ENCODE measurements at regions not wholly inside any gene's neighbourhood (a gene's known extent, or its start where the extent isn't known, plus 50 kb on each side); places are given as distances from the start of the nearest gene placed in this dataset.

- ChIA-PET POLR2A (no interaction called here), CTCF (no interaction called here)
- Histone ChIP-seq H3K4me3 (ENCODE audit: low read depth, low read length) (no peak overlapping the region), H3K27me3 (replicated peaks; ENCODE audit: control insufficient read depth, insufficient read depth, low read length) (no peaks in the 10 kb centered on the region), H3K36me3 (ENCODE audit: control insufficient read depth, insufficient read depth, low read length) (no peaks in the 10 kb centered on the region), H3K9me3 (no peaks in the 10 kb centered on the region), H3K4me1 (no peaks in the 10 kb centered on the region)
- TF ChIP-seq CTCF (IDR thresholded peaks at IDR 0.05; ENCODE audit: insufficient read depth in 1 of 2, low read depth in 1 of 2, low read length in 1 of 2, severe bottlenecking in 1 of 2, unreplicated experiment in 1 of 2) = no peak
- intact Hi-C loops (cut with micrococcal nuclease; ENCODE audit: unreplicated experiment) = no loop called here
- H3K4me1 Mint-ChIP-seq (ENCODE audit: low read depth, unreplicated experiment) = no peaks in the 10 kb centered on the region
- no peaks in the 10 kb centered on the region for H3K9me3 Mint-ChIP-seq (ENCODE audit: unreplicated experiment)
- no peaks in the 10 kb centered on the region for H3K36me3 Mint-ChIP-seq (ENCODE audit: insufficient read depth, unreplicated experiment)
- no TSS peak for BruUV-seq (replicated peaks)
- H3K27me3 Mint-ChIP-seq (ENCODE audit: insufficient read depth, unreplicated experiment) = no peaks in the 10 kb centered on the region
- no peak overlapping the region for H3K27ac Mint-ChIP-seq (ENCODE audit: unreplicated experiment)
- H3K4me3 Mint-ChIP-seq (ENCODE audit: unreplicated experiment) = no peak overlapping the region
- no peak for DNase-seq
Observed at GRCh38 chr4:33029976-33030375, 2309.8 kb downstream of the PCDH7 start.

- no peak overlapping the region for H3K27ac Mint-ChIP-seq (ENCODE audit: unreplicated experiment)
- Histone ChIP-seq H3K9me3 (no peaks in the 10 kb centered on the region), H3K4me3 (ENCODE audit: low read depth, low read length) (no peak overlapping the region), H3K36me3 (ENCODE audit: control insufficient read depth, insufficient read depth, low read length) (no peaks in the 10 kb centered on the region), H3K4me1 (no peaks in the 10 kb centered on the region), H3K27me3 (replicated peaks; ENCODE audit: control insufficient read depth, insufficient read depth, low read length) (no peaks in the 10 kb centered on the region)
- H3K9me3 Mint-ChIP-seq (ENCODE audit: unreplicated experiment) = no peaks in the 10 kb centered on the region
- POLR2A ChIA-PET = no interaction called here
- intact Hi-C loops (cut with micrococcal nuclease; ENCODE audit: unreplicated experiment) = no loop called here
- no peaks in the 10 kb centered on the region for H3K4me1 Mint-ChIP-seq (ENCODE audit: low read depth, unreplicated experiment)
- no peaks in the 10 kb centered on the region for H3K27me3 Mint-ChIP-seq (ENCODE audit: insufficient read depth, unreplicated experiment)
- no peak for TF ChIP-seq CTCF (IDR thresholded peaks at IDR 0.05; ENCODE audit: insufficient read depth in 1 of 2, low read depth in 1 of 2, low read length in 1 of 2, severe bottlenecking in 1 of 2, unreplicated experiment in 1 of 2)
- H3K4me3 Mint-ChIP-seq (ENCODE audit: unreplicated experiment) = no peak overlapping the region
- no peaks in the 10 kb centered on the region for H3K36me3 Mint-ChIP-seq (ENCODE audit: insufficient read depth, unreplicated experiment)
- no peak for DNase-seq
- CTCF ChIA-PET = no interaction called here
- no TSS peak for BruUV-seq (replicated peaks)
Observed at GRCh38 chr4:33031328-33031727, 2311.2 kb downstream of the PCDH7 start.

- Mint-ChIP-seq H3K4me3 (ENCODE audit: unreplicated experiment) (no peak overlapping the region), H3K4me1 (ENCODE audit: low read depth, unreplicated experiment) (no peaks in the 10 kb centered on the region), H3K36me3 (ENCODE audit: insufficient read depth, unreplicated experiment) (no peaks in the 10 kb centered on the region), H3K9me3 (ENCODE audit: unreplicated experiment) (no peaks in the 10 kb centered on the region), H3K27ac (ENCODE audit: unreplicated experiment) (no peak overlapping the region), H3K27me3 (ENCODE audit: insufficient read depth, unreplicated experiment) (no peaks in the 10 kb centered on the region)
- intact Hi-C loops (cut with micrococcal nuclease; ENCODE audit: unreplicated experiment) = no loop called here
- H3K9me3 ChIP-seq = no peaks in the 10 kb centered on the region
- no peaks in the 10 kb centered on the region for H3K27me3 ChIP-seq (replicated peaks; ENCODE audit: control insufficient read depth, insufficient read depth, low read length)
- no peaks in the 10 kb centered on the region for H3K36me3 ChIP-seq (ENCODE audit: control insufficient read depth, insufficient read depth, low read length)
- H3K4me1 ChIP-seq = 0 out of 2 replicates have a peak, but pooled peaks cover 3% of the 10 kb centered on the region
- POLR2A ChIA-PET = no interaction called here
- no peak overlapping the region for H3K4me3 ChIP-seq (ENCODE audit: low read depth, low read length)
- TF ChIP-seq CTCF (IDR thresholded peaks at IDR 0.05; ENCODE audit: insufficient read depth in 1 of 2, low read depth in 1 of 2, low read length in 1 of 2, severe bottlenecking in 1 of 2, unreplicated experiment in 1 of 2) = no peak
- CTCF ChIA-PET = no interaction called here
- no peak for DNase-seq
- BruUV-seq (replicated peaks) = no TSS peak
Observed at GRCh38 chr4:33037464-33037863, 2317.3 kb downstream of the PCDH7 start.

All from Caco-2 (cell line).